Calu3 (cell line): ENCODE measurements at regions not wholly inside any gene's neighbourhood (a gene's known extent, or its start where the extent isn't known, plus 50 kb on each side); places are given as distances from the start of the nearest gene placed in this dataset.

ENCODE experiments used
- BruUV-seq: library from RNA; stranded (reverse); fragments of 400-500 nt; replicated peaks from 2 replicates; lab custom pipeline; 2021; lab: Mats Ljungman, UMichigan
- CTCF ChIA-PET: fragments of 300-600 bp; sonication (Branson Sonifier 250); formaldehyde crosslinking; loops from one replicate; lab custom pipeline; 2022; ENCODE audit warnings: antibody characterized with exemption; lab: Charles Lee
- DNase-seq: peaks from one replicate; pipeline ENCODE4 v3.0.0; 2022
- H3K27ac Mint-ChIP-seq: one replicate; pipeline ENCODE4 v1.8.0; 2022; ENCODE audit warnings: mixed read lengths; ENCODE audit not compliant: unreplicated experiment
- H3K27me3 Mint-ChIP-seq: one replicate; pipeline ENCODE4 v1.8.0; 2022; ENCODE audit warnings: mixed read lengths; ENCODE audit not compliant: unreplicated experiment
- H3K36me3 Mint-ChIP-seq: one replicate; pipeline ENCODE4 v1.8.0; 2022; ENCODE audit warnings: mild to moderate bottlenecking, moderate library complexity, mixed read lengths; ENCODE audit not compliant: insufficient read depth, unreplicated experiment
- H3K4me1 Mint-ChIP-seq: one replicate; pipeline ENCODE4 v1.8.0; 2022; ENCODE audit warnings: mild to moderate bottlenecking, low read depth, mixed read lengths; ENCODE audit not compliant: unreplicated experiment
- H3K4me3 Mint-ChIP-seq: one replicate; pipeline ENCODE4 v1.8.0; 2022; ENCODE audit warnings: mild to moderate bottlenecking, low read depth, moderate library complexity, mixed read lengths; ENCODE audit not compliant: unreplicated experiment
- H3K9me3 Mint-ChIP-seq: one replicate; pipeline ENCODE4 v1.8.0; 2022; ENCODE audit warnings: low read depth, mixed read lengths; ENCODE audit not compliant: unreplicated experiment
- intact Hi-C: fragments of 100-400 bp; cut with micrococcal nuclease; formaldehyde crosslinking; loops from one replicate; pipeline ENCODE4 v1.10.0; 2022; ENCODE audit not compliant: unreplicated experiment
- TF ChIP-seq, protein P1 (sequence below): fragments of 200-600 bp; IDR thresholded peaks from one replicate; pipeline ENCODE4 v1.8.0; 2022; ENCODE audit warnings: antibody characterized with exemption; ENCODE audit not compliant: unreplicated experiment

GRCh38 chr14:97031530-97031929, 234.3 kb downstream of the VRK1 start:
- TF ChIP-seq, protein P1, sequence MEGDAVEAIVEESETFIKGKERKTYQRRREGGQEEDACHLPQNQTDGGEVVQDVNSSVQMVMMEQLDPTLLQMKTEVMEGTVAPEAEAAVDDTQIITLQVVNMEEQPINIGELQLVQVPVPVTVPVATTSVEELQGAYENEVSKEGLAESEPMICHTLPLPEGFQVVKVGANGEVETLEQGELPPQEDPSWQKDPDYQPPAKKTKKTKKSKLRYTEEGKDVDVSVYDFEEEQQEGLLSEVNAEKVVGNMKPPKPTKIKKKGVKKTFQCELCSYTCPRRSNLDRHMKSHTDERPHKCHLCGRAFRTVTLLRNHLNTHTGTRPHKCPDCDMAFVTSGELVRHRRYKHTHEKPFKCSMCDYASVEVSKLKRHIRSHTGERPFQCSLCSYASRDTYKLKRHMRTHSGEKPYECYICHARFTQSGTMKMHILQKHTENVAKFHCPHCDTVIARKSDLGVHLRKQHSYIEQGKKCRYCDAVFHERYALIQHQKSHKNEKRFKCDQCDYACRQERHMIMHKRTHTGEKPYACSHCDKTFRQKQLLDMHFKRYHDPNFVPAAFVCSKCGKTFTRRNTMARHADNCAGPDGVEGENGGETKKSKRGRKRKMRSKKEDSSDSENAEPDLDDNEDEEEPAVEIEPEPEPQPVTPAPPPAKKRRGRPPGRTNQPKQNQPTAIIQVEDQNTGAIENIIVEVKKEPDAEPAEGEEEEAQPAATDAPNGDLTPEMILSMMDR = no peak
- DNase-seq = no peak
- Mint-ChIP-seq H3K36me3 (no peaks in the 10 kb centered on the region), H3K4me3 (no peak overlapping the region), H3K4me1 (no peaks in the 10 kb centered on the region), H3K9me3 (peaks cover 5% of the 10 kb centered on the region), H3K27me3 (no peaks in the 10 kb centered on the region), H3K27ac (no peak overlapping the region)
- no TSS peak for BruUV-seq
- intact Hi-C loops = no loop called here
- CTCF ChIA-PET = no interaction called here

DNA sequence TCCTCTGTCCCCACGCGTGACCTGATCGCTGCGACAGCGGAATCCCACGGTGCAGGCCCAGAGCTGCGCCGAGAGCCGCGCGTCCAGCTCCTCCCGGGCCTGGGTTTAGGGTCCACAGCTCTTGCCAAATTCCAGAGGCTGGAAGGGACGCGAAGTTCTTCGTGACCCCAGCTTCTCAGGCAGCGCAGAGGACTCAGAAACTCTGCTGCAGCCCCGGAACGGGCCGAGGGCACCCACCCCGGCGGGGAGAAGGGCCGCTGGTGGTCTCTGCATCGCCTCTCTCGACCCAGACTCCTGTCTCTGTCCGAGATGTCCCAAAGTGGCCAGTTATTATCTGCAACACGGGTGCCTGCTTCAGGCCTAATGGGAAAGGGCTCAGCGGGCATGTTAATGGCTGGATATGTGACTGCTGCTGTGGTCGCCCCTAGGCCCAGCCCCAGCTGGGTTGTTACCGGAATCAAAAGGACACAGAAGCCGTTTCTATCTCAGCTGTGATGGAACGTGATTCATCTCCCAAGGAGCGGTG, 236.4 kb downstream of the VRK1 start:
- DNase-seq = no peak
- no peaks in the 10 kb centered on the region for H3K36me3 Mint-ChIP-seq
- CTCF ChIA-PET = no interaction called here
- intact Hi-C loops = no loop called here
- no peak overlapping the region for H3K27ac Mint-ChIP-seq
- peaks cover 8% of the 10 kb centered on the region for H3K9me3 Mint-ChIP-seq
- BruUV-seq = no TSS peak
- TF ChIP-seq, protein P1 = no peak
- no peaks in the 10 kb centered on the region for H3K27me3 Mint-ChIP-seq
- H3K4me3 Mint-ChIP-seq = no peak overlapping the region
- no peaks in the 10 kb centered on the region for H3K4me1 Mint-ChIP-seq

- no peaks in the 10 kb centered on the region for H3K36me3 Mint-ChIP-seq
- no TSS peak for BruUV-seq
- TF ChIP-seq, protein P1 = no peak
- intact Hi-C loops = no loop called here
- no peak overlapping the region for H3K4me3 Mint-ChIP-seq
- CTCF ChIA-PET = no interaction called here
- H3K9me3 Mint-ChIP-seq = peaks cover 6% of the 10 kb centered on the region
- DNase-seq = no peak
- H3K27me3 Mint-ChIP-seq = no peaks in the 10 kb centered on the region
- no peaks in the 10 kb centered on the region for H3K4me1 Mint-ChIP-seq
- H3K27ac Mint-ChIP-seq = no peak overlapping the region
Measured at GRCh38 chr14:97036086-97036852, 239.1 kb downstream of the VRK1 start.

DNA sequence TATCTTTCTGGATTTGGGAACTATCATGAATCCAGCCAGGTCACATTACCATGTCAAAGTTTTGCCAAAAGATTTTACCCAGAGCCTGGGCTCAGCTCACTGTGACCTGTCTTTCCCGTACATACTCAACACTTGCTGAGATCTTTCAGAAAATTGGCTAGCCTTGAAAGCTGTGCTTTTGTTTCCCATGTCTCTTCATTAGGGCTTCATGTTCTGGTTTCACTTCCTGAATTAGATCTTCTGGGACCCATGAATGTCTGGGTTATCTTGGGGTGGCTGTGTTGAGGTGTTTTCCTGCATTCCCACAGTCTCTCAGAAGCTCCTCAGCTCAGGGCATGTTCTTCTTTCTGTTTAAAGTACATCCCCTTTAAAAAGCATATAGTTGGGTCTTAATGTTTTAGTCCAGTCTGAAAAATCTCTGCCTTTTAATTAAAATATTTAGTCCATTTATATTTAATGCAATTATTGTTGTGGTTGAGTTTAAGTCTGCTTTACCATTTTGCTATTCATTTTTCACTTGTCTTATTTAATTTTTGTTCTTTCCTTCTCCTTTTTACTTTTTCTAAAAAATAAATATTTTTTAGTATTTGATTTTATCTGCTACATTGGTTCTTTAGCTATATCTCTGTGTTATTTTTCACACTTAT, 242.7 kb downstream of the VRK1 start:
- no TSS peak for BruUV-seq
- Mint-ChIP-seq H3K4me3 (no peak overlapping the region), H3K36me3 (no peaks in the 10 kb centered on the region), H3K4me1 (no peaks in the 10 kb centered on the region), H3K27ac (no peak overlapping the region), H3K9me3 (peaks cover 6% of the 10 kb centered on the region), H3K27me3 (no peaks in the 10 kb centered on the region)
- DNase-seq = no peak
- intact Hi-C loops = no loop called here
- CTCF ChIA-PET = no interaction called here
- TF ChIP-seq, protein P1 = no peak
